ENCODE measurements at regions not wholly inside any gene's neighbourhood (a gene's known extent, or its start where the extent isn't known, plus 50 kb on each side); places are given as distances from the start of the nearest gene placed in this dataset.

DNA sequence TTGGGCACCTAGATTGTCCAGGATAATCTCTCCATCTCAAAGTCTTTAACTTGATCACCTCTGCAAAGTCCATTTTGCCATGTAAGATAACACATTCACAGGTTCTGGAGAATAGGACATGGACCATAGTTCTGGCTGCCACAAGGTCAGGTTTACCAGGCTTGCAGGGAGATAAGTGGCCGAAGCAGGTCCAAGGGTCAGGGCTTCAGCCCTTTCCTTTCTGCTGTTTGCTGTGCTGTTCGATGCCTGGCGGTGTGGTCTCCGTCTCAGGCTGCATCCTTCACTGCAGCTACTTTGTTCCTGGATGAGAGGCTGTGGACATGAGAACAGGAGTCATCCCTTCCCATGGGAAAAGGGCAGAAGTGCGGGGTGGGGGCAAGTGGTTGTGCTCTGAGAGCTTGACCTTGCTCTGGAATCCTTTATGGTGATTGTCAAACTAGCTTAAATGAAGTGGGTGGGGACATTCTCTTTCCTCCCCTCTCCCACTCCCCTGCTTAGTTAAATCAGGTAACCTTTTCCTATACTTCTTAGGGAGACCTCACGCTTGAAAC lies 320.2 kb upstream of the C2CD4B start:
- no peaks in the 10 kb centered on the region for H3K9me3 Mint-ChIP-seq
- TF ChIP-seq, protein P1, sequence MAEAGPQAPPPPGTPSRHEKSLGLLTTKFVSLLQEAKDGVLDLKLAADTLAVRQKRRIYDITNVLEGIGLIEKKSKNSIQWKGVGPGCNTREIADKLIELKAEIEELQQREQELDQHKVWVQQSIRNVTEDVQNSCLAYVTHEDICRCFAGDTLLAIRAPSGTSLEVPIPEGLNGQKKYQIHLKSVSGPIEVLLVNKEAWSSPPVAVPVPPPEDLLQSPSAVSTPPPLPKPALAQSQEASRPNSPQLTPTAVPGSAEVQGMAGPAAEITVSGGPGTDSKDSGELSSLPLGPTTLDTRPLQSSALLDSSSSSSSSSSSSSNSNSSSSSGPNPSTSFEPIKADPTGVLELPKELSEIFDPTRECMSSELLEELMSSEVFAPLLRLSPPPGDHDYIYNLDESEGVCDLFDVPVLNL (CRISPR knock-in tag; IDR thresholded peaks at IDR 0.05; ENCODE audit: borderline replicate concordance, low read depth): no peak
- TF ChIP-seq ZSCAN18 (CRISPR knock-in tag; IDR thresholded peaks at IDR 0.05) (no peak), ZNF263 (CRISPR knock-in tag; IDR thresholded peaks at IDR 0.05; ENCODE audit: low read depth) (no peak), GRHL2 (CRISPR knock-in tag; IDR thresholded peaks at IDR 0.05; ENCODE audit: insufficient replicate concordance, severe bottlenecking) (no peak), NR1H2 (CRISPR knock-in tag; IDR thresholded peaks at IDR 0.05) (no peak), GABPB1 (CRISPR knock-in tag; IDR thresholded peaks at IDR 0.05) (no peak), ZNF232 (CRISPR knock-in tag; IDR thresholded peaks at IDR 0.05) (no peak), ELF4 (CRISPR knock-in tag; IDR thresholded peaks at IDR 0.05; ENCODE audit: low read depth) (no peak), CREM (CRISPR knock-in tag; IDR thresholded peaks at IDR 0.05) (no peak), FOXK1 (CRISPR knock-in tag; IDR thresholded peaks at IDR 0.05) (no peak), CBFB (CRISPR knock-in tag; IDR thresholded peaks at IDR 0.05; ENCODE audit: low read depth) (no peak), ZNF396 (CRISPR knock-in tag; IDR thresholded peaks at IDR 0.05; ENCODE audit: borderline replicate concordance) (no peak)
- TF ChIP-seq, protein P2, sequence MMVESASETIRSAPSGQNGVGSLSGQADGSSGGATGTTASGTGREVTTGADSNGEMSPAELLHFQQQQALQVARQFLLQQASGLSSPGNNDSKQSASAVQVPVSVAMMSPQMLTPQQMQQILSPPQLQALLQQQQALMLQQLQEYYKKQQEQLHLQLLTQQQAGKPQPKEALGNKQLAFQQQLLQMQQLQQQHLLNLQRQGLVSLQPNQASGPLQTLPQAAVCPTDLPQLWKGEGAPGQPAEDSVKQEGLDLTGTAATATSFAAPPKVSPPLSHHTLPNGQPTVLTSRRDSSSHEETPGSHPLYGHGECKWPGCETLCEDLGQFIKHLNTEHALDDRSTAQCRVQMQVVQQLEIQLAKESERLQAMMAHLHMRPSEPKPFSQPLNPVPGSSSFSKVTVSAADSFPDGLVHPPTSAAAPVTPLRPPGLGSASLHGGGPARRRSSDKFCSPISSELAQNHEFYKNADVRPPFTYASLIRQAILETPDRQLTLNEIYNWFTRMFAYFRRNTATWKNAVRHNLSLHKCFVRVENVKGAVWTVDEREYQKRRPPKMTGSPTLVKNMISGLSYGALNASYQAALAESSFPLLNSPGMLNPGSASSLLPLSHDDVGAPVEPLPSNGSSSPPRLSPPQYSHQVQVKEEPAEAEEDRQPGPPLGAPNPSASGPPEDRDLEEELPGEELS (CRISPR knock-in tag; IDR thresholded peaks at IDR 0.05): no peak
- TF ChIP-seq, protein P3, sequence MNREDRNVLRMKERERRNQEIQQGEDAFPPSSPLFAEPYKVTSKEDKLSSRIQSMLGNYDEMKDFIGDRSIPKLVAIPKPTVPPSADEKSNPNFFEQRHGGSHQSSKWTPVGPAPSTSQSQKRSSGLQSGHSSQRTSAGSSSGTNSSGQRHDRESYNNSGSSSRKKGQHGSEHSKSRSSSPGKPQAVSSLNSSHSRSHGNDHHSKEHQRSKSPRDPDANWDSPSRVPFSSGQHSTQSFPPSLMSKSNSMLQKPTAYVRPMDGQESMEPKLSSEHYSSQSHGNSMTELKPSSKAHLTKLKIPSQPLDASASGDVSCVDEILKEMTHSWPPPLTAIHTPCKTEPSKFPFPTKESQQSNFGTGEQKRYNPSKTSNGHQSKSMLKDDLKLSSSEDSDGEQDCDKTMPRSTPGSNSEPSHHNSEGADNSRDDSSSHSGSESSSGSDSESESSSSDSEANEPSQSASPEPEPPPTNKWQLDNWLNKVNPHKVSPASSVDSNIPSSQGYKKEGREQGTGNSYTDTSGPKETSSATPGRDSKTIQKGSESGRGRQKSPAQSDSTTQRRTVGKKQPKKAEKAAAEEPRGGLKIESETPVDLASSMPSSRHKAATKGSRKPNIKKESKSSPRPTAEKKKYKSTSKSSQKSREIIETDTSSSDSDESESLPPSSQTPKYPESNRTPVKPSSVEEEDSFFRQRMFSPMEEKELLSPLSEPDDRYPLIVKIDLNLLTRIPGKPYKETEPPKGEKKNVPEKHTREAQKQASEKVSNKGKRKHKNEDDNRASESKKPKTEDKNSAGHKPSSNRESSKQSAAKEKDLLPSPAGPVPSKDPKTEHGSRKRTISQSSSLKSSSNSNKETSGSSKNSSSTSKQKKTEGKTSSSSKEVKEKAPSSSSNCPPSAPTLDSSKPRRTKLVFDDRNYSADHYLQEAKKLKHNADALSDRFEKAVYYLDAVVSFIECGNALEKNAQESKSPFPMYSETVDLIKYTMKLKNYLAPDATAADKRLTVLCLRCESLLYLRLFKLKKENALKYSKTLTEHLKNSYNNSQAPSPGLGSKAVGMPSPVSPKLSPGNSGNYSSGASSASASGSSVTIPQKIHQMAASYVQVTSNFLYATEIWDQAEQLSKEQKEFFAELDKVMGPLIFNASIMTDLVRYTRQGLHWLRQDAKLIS (CRISPR knock-in tag; IDR thresholded peaks at IDR 0.05; ENCODE audit: borderline replicate concordance): no peak
- TF ChIP-seq, protein P4, sequence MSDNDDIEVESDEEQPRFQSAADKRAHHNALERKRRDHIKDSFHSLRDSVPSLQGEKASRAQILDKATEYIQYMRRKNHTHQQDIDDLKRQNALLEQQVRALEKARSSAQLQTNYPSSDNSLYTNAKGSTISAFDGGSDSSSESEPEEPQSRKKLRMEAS (CRISPR knock-in tag; IDR thresholded peaks at IDR 0.05): no peak
- no peak for DNase-seq (ENCODE audit: low spot score)
- no peak for ATAC-seq
- no peak overlapping the region for H3K4me3 Mint-ChIP-seq
- ChIA-PET POLR2A (no interaction called here), CTCF (interaction anchor here (1.0 to 1.2 kb wide), 2 partner anchors 14 to 94 kb away, joined by 3 to 4 read pairs; no protein-coding TSS in a partner anchor)
- no peaks in the 10 kb centered on the region for H3K27me3 Mint-ChIP-seq (ENCODE audit: low read depth)
- no peak overlapping the region for H3K27ac Mint-ChIP-seq
- H3K36me3 Mint-ChIP-seq: no peaks in the 10 kb centered on the region
- H3K4me1 Mint-ChIP-seq: peaks cover 32% of the 10 kb centered on the region

GRCh38 chr15:62486041-62486440 lies 321.0 kb upstream of the C2CD4B start:
- no peaks in the 10 kb centered on the region for H3K27me3 Mint-ChIP-seq (ENCODE audit: low read depth)
- peaks cover 32% of the 10 kb centered on the region for H3K4me1 Mint-ChIP-seq
- no peak for ATAC-seq
- POLR2A ChIA-PET: interaction anchor here (0.7 kb wide), 1 partner anchor 717 kb away, joined by 3 read pairs; no protein-coding TSS in a partner anchor
- CTCF ChIA-PET: interaction anchor here (1.2 kb wide), 1 partner anchor 15 kb away, joined by 3 read pairs; no protein-coding TSS in a partner anchor
- H3K36me3 Mint-ChIP-seq: no peaks in the 10 kb centered on the region
- H3K9me3 Mint-ChIP-seq: no peaks in the 10 kb centered on the region
- DNase-seq (ENCODE audit: low spot score): no peak
- no peak overlapping the region for H3K27ac Mint-ChIP-seq
- H3K4me3 Mint-ChIP-seq: no peak overlapping the region
- TF ChIP-seq SP1 (CRISPR knock-in tag; conservative IDR thresholded peaks at IDR 0.05) (no peak), ETV6 (CRISPR knock-in tag; IDR thresholded peaks at IDR 0.05) (no peak), EMX1 (CRISPR knock-in tag; IDR thresholded peaks at IDR 0.05) (no peak), NFE2L1 (CRISPR knock-in tag; IDR thresholded peaks at IDR 0.05) (no peak), JAZF1 (CRISPR knock-in tag; IDR thresholded peaks at IDR 0.05) (no peak), ZNF138 (CRISPR knock-in tag; conservative IDR thresholded peaks at IDR 0.05) (no peak)
- TF ChIP-seq, protein P5, sequence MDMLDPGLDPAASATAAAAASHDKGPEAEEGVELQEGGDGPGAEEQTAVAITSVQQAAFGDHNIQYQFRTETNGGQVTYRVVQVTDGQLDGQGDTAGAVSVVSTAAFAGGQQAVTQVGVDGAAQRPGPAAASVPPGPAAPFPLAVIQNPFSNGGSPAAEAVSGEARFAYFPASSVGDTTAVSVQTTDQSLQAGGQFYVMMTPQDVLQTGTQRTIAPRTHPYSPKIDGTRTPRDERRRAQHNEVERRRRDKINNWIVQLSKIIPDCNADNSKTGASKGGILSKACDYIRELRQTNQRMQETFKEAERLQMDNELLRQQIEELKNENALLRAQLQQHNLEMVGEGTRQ (CRISPR knock-in tag; IDR thresholded peaks at IDR 0.05): no peak
- TF ChIP-seq, protein P6, sequence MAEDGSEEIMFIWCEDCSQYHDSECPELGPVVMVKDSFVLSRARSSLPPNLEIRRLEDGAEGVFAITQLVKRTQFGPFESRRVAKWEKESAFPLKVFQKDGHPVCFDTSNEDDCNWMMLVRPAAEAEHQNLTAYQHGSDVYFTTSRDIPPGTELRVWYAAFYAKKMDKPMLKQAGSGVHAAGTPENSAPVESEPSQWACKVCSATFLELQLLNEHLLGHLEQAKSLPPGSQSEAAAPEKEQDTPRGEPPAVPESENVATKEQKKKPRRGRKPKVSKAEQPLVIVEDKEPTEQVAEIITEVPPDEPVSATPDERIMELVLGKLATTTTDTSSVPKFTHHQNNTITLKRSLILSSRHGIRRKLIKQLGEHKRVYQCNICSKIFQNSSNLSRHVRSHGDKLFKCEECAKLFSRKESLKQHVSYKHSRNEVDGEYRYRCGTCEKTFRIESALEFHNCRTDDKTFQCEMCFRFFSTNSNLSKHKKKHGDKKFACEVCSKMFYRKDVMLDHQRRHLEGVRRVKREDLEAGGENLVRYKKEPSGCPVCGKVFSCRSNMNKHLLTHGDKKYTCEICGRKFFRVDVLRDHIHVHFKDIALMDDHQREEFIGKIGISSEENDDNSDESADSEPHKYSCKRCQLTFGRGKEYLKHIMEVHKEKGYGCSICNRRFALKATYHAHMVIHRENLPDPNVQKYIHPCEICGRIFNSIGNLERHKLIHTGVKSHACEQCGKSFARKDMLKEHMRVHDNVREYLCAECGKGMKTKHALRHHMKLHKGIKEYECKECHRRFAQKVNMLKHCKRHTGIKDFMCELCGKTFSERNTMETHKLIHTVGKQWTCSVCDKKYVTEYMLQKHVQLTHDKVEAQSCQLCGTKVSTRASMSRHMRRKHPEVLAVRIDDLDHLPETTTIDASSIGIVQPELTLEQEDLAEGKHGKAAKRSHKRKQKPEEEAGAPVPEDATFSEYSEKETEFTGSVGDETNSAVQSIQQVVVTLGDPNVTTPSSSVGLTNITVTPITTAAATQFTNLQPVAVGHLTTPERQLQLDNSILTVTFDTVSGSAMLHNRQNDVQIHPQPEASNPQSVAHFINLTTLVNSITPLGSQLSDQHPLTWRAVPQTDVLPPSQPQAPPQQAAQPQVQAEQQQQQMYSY (CRISPR knock-in tag; IDR thresholded peaks at IDR 0.05): no peak
